Choroid plexus epithelial cell (primary cell): ENCODE measurements at regions not wholly inside any gene's neighbourhood (a gene's known extent, or its start where the extent isn't known, plus 50 kb on each side); places are given as distances from the start of the nearest gene placed in this dataset.

Experiments
- DNase-seq: peaks from one replicate; pipeline ENCODE4 v3.0.0-alpha.2; 2010; ENCODE audit warnings: low read depth
- H3K4me3 ChIP-seq: 2 replicates; pipeline ENCODE4 v1.5.1; 2011; ENCODE audit warnings: low read depth, mild to moderate bottlenecking, control low read depth, low read length, moderate library complexity
- TF ChIP-seq, protein P1 (sequence below): conservative IDR thresholded peaks from 2 replicates; pipeline ENCODE4 v1.5.1; 2011; ENCODE audit warnings: low read depth, mild to moderate bottlenecking, control low read depth, inconsistent platforms, low read length, moderate library complexity

DNA sequence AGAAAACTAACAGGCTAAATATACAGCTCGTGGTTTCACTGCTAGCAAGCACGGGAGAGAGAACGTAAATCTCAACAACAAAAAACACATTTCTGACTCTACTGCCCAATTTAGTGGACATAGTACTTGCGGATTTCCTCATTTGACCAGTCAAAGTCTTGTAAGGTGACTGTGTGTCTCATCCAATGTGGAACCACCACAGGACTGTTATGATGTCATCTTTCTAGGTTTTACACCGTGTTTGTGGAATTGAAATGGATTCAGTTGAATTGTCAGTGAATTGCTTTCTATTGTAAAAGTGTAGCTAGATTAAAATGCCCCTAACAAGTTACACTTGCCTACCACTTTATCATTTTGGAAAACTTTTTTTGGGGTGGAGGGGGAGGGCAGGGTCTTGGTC, 1010.8 kb downstream of the NLGN4Y start:
- DNase-seq: peak; percentile 5
- TF ChIP-seq, protein P1, sequence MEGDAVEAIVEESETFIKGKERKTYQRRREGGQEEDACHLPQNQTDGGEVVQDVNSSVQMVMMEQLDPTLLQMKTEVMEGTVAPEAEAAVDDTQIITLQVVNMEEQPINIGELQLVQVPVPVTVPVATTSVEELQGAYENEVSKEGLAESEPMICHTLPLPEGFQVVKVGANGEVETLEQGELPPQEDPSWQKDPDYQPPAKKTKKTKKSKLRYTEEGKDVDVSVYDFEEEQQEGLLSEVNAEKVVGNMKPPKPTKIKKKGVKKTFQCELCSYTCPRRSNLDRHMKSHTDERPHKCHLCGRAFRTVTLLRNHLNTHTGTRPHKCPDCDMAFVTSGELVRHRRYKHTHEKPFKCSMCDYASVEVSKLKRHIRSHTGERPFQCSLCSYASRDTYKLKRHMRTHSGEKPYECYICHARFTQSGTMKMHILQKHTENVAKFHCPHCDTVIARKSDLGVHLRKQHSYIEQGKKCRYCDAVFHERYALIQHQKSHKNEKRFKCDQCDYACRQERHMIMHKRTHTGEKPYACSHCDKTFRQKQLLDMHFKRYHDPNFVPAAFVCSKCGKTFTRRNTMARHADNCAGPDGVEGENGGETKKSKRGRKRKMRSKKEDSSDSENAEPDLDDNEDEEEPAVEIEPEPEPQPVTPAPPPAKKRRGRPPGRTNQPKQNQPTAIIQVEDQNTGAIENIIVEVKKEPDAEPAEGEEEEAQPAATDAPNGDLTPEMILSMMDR: no peak
- no peak overlapping the region for H3K4me3 ChIP-seq

DNA sequence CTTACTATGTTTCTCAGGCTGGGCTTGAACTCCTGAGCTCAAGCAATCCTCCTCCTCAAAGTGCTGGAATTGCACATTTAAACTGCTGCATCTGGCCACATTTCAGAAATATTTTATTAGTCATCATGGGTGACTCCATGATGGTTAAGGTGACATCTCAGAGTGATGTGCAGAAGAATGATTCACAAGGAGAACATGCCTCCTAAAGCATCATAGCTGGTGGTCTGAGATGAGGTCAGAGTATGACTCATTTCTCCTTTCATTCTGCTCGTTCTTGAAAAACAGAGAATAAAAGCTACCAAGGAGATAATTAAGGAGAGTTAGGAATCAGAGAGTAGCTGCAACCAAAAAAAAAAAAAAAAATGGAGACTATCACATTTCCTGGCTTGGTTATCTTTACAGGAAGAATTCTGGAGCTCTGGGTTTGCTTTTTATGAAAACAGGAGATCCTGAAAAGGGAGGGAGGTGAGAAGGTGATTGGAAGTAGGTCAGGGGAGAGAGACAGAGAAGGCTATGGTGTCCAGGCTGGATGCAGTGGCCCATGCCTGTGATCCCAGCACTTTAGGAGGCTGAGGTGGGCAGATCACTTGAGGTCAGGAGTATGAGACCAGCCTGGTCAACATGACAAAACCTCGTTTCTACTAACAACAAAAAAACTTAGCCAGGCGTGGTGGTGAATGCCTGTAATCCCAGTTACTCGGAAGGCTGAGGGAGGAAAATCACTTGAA, 1011.6 kb downstream of the NLGN4Y start:
- H3K4me3 ChIP-seq: no peak overlapping the region
- DNase-seq: peak; percentile 85
- TF ChIP-seq, protein P1: no peak

DNA sequence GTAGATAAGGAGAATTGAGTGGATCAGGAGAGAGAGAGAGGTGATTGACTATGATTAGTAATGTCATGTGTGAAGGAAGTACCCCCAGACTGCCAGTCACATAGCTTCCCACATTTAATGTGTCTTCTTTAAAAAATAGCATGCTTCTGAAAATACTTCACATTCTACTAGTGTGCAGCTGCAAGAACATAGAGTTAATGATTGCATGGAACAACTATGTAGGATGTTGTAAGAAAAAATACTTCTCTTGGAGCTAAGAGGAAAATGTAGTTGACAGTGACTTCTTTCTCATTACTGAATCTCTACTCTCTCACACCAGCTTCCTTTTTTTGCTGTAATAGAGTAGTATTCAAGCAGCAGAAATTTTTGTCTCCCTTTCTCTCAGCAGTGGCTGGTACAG, 1016.2 kb downstream of the NLGN4Y start:
- TF ChIP-seq, protein P1: no peak
- no peak overlapping the region for H3K4me3 ChIP-seq
- peak; percentile 34 for DNase-seq

DNA sequence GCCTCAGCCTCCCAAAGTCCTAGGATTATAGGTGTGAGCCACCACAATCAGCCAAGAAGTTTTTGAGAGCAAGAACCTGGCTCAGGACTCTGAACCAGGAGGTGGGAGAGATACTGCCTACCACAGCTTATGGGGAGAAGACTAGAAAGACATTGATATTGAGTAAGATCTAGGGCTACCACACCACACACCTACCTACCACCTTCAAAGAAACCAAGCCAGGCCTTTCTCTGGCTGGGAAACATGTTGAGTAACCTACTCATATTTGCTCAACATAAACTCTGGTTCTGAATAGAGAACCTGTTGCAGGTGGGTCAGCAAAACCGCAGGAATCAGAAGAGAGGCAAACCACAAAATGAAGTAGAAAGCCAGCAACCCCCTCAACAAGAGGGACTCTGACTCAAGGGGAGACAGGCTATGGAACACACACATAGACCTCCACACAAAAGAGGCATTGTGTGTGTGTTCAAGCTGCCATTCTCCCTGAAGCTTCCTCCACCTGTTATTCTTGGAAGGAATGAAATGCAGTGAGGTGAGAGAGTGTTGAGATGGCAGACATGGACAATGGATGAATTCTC, 1021.9 kb downstream of the NLGN4Y start:
- TF ChIP-seq, protein P1: no peak
- H3K4me3 ChIP-seq: no peak overlapping the region
- no peak for DNase-seq

DNA sequence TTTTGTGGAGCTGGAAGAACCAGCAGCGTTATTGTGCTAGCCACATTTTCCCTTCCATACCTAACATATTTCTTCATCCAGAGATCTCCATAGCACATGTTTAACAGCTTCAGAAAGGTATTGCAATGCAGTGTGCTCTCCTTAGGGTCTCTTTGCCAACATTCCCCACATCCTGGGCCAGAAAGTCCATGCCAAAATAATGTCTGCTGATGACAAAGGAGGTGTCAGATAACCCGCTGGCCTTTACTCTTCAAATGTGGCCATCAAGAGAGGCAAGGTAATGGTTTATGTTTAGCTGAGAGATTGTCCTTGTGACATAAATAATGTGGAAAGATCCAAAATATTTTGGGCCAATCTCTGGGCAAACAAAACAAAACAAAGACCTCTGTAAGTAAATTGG, 1027.7 kb downstream of the NLGN4Y start:
- H3K4me3 ChIP-seq: no peak overlapping the region
- DNase-seq: no peak
- TF ChIP-seq, protein P1: no peak

DNA sequence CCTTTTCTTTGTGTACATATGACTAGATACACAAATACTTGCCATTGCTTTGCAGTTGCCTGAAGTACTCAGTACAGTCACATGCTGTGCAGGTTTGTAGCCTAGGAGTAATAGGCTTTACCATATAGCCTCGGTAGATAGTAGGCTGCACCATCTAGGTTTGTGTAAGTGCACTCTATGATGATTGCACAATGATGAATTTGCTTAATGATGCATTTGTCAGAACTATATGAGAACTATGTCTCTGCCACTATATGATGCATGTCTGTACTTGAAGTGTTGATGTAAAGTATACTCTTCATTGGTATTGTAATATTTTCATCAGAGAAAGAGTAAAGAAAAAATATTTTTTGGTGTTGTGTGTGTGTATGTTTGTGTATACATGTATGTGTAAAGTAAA, 1030.7 kb downstream of the NLGN4Y start:
- DNase-seq: no peak
- TF ChIP-seq, protein P1: no peak
- no peak overlapping the region for H3K4me3 ChIP-seq

DNA sequence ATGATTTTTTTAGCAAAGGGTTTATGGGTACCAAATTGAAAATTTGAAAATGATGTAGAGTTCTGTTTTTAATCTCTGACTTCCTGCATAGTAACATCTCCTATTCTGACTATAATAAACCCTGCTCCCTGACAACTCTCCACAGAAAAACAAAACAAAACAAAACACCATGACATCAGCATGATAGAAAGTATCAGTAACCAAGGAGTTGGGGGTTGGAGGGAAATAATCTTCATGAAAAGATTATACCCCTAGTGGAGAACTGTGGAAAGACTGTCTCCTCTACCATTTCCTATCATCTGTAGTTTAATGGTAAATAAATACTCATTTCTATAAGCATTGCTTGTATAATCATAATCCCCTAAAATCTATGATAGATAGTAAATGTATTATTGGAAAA, 1034.8 kb downstream of the NLGN4Y start:
- TF ChIP-seq, protein P1: no peak
- DNase-seq: peak; percentile 3
- no peak overlapping the region for H3K4me3 ChIP-seq
